HG03135 (cell line): ENCODE measurements at regions not wholly inside any gene's neighbourhood (a gene's known extent, or its start where the extent isn't known, plus 50 kb on each side); places are given as distances from the start of the nearest gene placed in this dataset.

Experiments used
- ATAC-seq: cut with Tn5 transposase; IDR thresholded peaks from one replicate; pipeline ENCODE4 v1.9.1; 2021; ENCODE audit warnings: mild to moderate bottlenecking, moderate library complexity; ENCODE audit not compliant: unreplicated experiment

- no peak for ATAC-seq
Measured at GRCh38 chr10:20958764-20959163, 61.7 kb upstream of the NEBL start.

- ATAC-seq = no peak
Measured at GRCh38 chr10:20958225-20958624, 61.1 kb upstream of the NEBL start.

- ATAC-seq = no peak
Measured at GRCh38 chr10:20957744-20958143, 60.6 kb upstream of the NEBL start.

GRCh38 chr10:20956843-20957242 is 59.7 kb upstream of the NEBL start:
- ATAC-seq = no peak

- ATAC-seq = no peak
Measured at GRCh38 chr10:20955355-20955893, 58.3 kb upstream of the NEBL start.

GRCh38 chr10:20954519-20954918 is 57.4 kb upstream of the NEBL start:
- no peak for ATAC-seq

GRCh38 chr10:20953120-20953519 is 56.0 kb upstream of the NEBL start:
- ATAC-seq = no peak

- ATAC-seq = no peak
Measured at GRCh38 chr10:20949967-20950366, 52.9 kb upstream of the NEBL start.

- ATAC-seq = peak; percentile 90
Measured at GRCh38 chr10:20948686-20949327, 51.7 kb upstream of the NEBL start.
